ENCODE measurements at regions not wholly inside any gene's neighbourhood (a gene's known extent, or its start where the extent isn't known, plus 50 kb on each side); places are given as distances from the start of the nearest gene placed in this dataset.

GRCh38 chr6:169376458-169376857, 122.8 kb upstream of the THBS2 start (continued):
- TF ChIP-seq TAF1 (IDR thresholded peaks at IDR 0.05; ENCODE audit: borderline replicate concordance, low read depth, low read length), result no peak
- TF ChIP-seq, protein P1, sequence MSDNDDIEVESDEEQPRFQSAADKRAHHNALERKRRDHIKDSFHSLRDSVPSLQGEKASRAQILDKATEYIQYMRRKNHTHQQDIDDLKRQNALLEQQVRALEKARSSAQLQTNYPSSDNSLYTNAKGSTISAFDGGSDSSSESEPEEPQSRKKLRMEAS (IDR thresholded peaks at IDR 0.05; ENCODE audit: low read depth), result no peak

- ChIA-PET POLR2A (no interaction called here), CTCF (no interaction called here)
- Histone ChIP-seq H3K9me2 (no peaks in the 10 kb centered on the region), H3K79me2 (ENCODE audit: insufficient read depth) (no peaks in the 10 kb centered on the region), H3K4me3 (ENCODE audit: low read depth in 2 of 2, low read length in 1 of 2) (no peak overlapping the region), H3F3A (replicated peaks; ENCODE audit: insufficient read depth) (no peaks in the 10 kb centered on the region), H4K20me1 (ENCODE audit: insufficient read depth) (no peaks in the 10 kb centered on the region), H2AFZ (ENCODE audit: low read depth) (no peak overlapping the region), H3K4me1 (ENCODE audit: control insufficient read depth in 1 of 2, insufficient read depth in 2 of 2, low read depth in 1 of 2, low read length in 1 of 2) (no peaks in the 10 kb centered on the region; a peak in 1 of 4 replicates), H3K27me3 (ENCODE audit: insufficient read depth) (no peaks in the 10 kb centered on the region), H3K36me3 (replicated peaks in 1 of 2; ENCODE audit: control insufficient read depth in 1 of 2, insufficient read depth in 2 of 2, low read length in 1 of 2) (no peaks in the 10 kb centered on the region), H3K27ac (ENCODE audit: low read depth in 2 of 2, low read length in 1 of 2) (no peak overlapping the region), H3K9me3 (0 out of 2 replicates have a peak, but pooled peaks cover 4% of the 10 kb centered on the region), H3K4me2 (no peak overlapping the region), H3K9ac (no peak overlapping the region)
- TF ChIP-seq RFX5 (IDR thresholded peaks at IDR 0.05; ENCODE audit: low read length) (no peak), MEF2A (IDR thresholded peaks at IDR 0.05; ENCODE audit: borderline replicate concordance, low read depth) (no peak), RCOR1 (IDR thresholded peaks at IDR 0.05; ENCODE audit: low read length) (no peak), ELF1 (IDR thresholded peaks at IDR 0.05) (no peak), MXI1 (IDR thresholded peaks at IDR 0.05; ENCODE audit: low read depth, low read length) (no peak), YY1 (IDR thresholded peaks at IDR 0.05; ENCODE audit: low read depth) (no peak), POLR2AphosphoS5 (IDR thresholded peaks at IDR 0.05; ENCODE audit: low read depth, low read length) (no peak), FOXJ3 (CRISPR knock-in tag; IDR thresholded peaks at IDR 0.05) (no peak), CHD2 (IDR thresholded peaks at IDR 0.05; ENCODE audit: low read length, partially characterized antibody) (no peak)
- TF ChIP-seq, protein P2, sequence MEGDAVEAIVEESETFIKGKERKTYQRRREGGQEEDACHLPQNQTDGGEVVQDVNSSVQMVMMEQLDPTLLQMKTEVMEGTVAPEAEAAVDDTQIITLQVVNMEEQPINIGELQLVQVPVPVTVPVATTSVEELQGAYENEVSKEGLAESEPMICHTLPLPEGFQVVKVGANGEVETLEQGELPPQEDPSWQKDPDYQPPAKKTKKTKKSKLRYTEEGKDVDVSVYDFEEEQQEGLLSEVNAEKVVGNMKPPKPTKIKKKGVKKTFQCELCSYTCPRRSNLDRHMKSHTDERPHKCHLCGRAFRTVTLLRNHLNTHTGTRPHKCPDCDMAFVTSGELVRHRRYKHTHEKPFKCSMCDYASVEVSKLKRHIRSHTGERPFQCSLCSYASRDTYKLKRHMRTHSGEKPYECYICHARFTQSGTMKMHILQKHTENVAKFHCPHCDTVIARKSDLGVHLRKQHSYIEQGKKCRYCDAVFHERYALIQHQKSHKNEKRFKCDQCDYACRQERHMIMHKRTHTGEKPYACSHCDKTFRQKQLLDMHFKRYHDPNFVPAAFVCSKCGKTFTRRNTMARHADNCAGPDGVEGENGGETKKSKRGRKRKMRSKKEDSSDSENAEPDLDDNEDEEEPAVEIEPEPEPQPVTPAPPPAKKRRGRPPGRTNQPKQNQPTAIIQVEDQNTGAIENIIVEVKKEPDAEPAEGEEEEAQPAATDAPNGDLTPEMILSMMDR (IDR thresholded peaks at IDR 0.05), result no peak
- TF ChIP-seq, protein P3, sequence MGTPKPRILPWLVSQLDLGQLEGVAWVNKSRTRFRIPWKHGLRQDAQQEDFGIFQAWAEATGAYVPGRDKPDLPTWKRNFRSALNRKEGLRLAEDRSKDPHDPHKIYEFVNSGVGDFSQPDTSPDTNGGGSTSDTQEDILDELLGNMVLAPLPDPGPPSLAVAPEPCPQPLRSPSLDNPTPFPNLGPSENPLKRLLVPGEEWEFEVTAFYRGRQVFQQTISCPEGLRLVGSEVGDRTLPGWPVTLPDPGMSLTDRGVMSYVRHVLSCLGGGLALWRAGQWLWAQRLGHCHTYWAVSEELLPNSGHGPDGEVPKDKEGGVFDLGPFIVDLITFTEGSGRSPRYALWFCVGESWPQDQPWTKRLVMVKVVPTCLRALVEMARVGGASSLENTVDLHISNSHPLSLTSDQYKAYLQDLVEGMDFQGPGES (IDR thresholded peaks at IDR 0.05; ENCODE audit: low read depth, low read length), result no peak
- TF ChIP-seq, protein P1 (IDR thresholded peaks at IDR 0.05; ENCODE audit: low read depth), result no peak
- DNase-seq, result no peak
- 39% methylated on average over 4 of the region's 5 CpGs for WGBS (ENCODE audit: low lambda C conversion rate)
Measured at GRCh38 chr6:169372589-169372988, 118.9 kb upstream of the THBS2 start.
